IPS DF 6.9 (cell line): ENCODE measurements at regions not wholly inside any gene's neighbourhood (a gene's known extent, or its start where the extent isn't known, plus 50 kb on each side); places are given as distances from the start of the nearest gene placed in this dataset.
A peak's percentile ranks its signal among the peaks of the same experiment; 100 is the strongest.
"Not testable (repeated sequence)": the region's sequence is repeated elsewhere in the genome, so short reads cannot be mapped to it uniquely, and the experiment has no call there.

ENCODE experiments used
- DNase-seq: peaks from one replicate; pipeline ENCODE4 v3.0.0-alpha.2; 2013; ENCODE audit warnings: low read depth, low spot score
- H3K27ac ChIP-seq: one replicate; pipeline ENCODE4 v1.5.1; 2013; ENCODE audit warnings: low read length, control low read depth
- H3K27me3 ChIP-seq: 2 replicates; pipeline ENCODE4 v1.6.1; 2013; ENCODE audit warnings: mild to moderate bottlenecking, low read length; ENCODE audit not compliant: control insufficient read depth, insufficient read depth
- H3K36me3 ChIP-seq: 2 replicates; pipeline ENCODE4 v1.6.1; 2013; ENCODE audit warnings: low read length; ENCODE audit not compliant: control insufficient read depth, insufficient read depth
- H3K4me1 ChIP-seq: 2 replicates; pipeline ENCODE4 v1.6.1; 2013; ENCODE audit warnings: low read length; ENCODE audit not compliant: control insufficient read depth, insufficient read depth
- H3K4me3 ChIP-seq: 2 replicates; pipeline ENCODE4 v1.5.1; 2013; ENCODE audit warnings: mild to moderate bottlenecking, low read length
- H3K9me3 ChIP-seq: 2 replicates; pipeline ENCODE4 v1.6.1; 2013; ENCODE audit warnings: low read length, inconsistent platforms; ENCODE audit not compliant: control insufficient read depth, insufficient read depth
- WGBS: extraction: QIAGEN DNeasy Blood & Tissue Kit; methylation state at CpG from one replicate; pipeline ENCODE4 v1.1.7; 2013; ENCODE audit warnings: mixed read lengths, missing lambda C conversion rate; ENCODE audit not compliant: insufficient read length, insufficient coverage; 5-methylcytosine and 5-hydroxymethylcytosine counted together

DNA sequence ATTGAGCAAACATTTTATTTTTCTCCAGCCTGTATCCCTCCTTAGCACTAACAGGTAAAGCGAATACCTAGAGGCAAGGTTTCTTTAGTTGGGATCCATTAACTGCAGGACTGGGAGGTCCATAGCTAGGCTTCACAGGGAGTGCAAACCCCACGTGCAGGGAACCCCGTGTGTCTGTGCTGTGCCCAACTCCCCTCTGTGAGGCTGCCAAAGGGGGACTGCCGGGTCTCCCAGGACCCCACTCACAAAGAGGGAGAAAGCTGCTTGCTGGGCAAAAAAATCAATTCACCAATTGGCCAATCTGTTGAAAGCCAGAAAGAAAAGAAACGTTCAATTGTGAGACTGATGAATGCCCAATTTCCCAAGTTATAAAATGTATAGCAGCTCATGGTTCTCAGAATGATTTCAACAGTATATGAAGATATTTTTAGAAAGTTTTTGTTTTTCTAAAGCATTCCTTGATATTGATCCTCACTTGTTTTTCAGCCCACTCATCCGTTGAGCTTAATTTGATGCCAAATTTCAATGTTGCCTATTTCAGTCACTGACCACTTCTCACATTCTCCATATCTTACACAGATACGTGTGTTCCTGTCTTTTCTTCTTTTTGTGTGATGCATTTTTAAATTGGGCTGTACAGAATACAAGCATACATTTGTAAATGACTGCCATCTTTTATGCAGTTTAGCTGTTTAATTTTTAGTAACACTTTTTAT lies 202.7 kb upstream of the PRSS58 start:
- Histone ChIP-seq H3K27me3 (no peaks in the 10 kb centered on the region; the same call in 1 of the 2 replicates), H3K4me1 (no peaks in the 10 kb centered on the region), H3K4me3 (no peak overlapping the region), H3K27ac (no peak overlapping the region), H3K9me3 (no peaks in the 10 kb centered on the region), H3K36me3 (no peaks in the 10 kb centered on the region)
- no CpG with 5 or more reads among the region's 7 CpGs for WGBS
- DNase-seq = no peak

DNA sequence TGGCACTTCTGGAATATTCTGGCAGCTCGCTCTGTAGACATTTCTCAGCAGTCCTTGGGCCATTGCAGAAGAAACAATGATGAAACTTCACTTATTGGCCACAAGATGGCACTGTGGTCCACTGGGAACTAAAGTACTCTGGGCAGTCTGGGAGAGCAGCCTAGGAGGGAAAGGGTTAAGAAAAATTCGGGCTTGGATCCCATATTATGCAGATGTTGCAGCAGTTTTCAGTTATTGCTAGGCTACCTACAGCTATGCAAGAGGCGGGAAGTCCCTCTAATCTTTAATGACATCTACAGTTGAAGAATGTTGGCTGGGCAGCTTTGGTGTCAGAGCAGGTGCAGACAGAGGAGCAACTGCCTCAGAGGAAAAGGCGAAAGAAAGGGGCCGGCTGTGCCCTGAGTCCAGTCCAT lies 201.7 kb upstream of the PRSS58 start:
- Histone ChIP-seq H3K27me3 (no peaks in the 10 kb centered on the region; the same call in 1 of the 2 replicates), H3K27ac (no peak overlapping the region), H3K4me1 (no peaks in the 10 kb centered on the region), H3K36me3 (no peaks in the 10 kb centered on the region), H3K9me3 (no peaks in the 10 kb centered on the region), H3K4me3 (no peak overlapping the region)
- DNase-seq = peak; percentile 33
- WGBS = no CpG with 5 or more reads among the region's 5 CpGs

DNA sequence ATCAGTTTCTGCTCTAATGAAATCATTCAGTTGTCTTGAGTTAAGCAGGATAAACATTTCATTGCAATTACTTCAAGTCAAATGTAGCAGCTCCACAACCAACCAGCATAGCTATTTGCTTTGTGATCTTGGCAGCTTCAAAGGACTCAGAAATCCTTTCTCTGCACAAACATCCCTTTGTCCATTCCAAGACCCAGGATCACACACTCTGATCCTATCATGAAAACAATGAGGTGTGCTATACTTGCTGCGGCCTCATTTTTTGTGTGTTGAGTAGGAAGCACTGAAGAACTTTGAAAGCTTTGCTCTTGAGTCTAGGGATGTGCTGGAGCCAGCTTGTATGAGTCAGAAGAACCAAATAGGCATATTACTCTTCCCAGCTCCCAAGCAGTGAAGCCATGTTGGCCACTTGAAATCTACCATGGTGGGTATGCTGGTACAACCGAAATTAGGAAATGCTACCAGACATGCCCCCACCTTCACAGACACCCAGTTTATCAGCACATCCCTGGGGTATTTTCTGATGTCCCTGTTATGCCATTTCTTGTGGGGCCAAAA lies 199.4 kb upstream of the PRSS58 start:
- no peaks in the 10 kb centered on the region for H3K9me3 ChIP-seq
- no peaks in the 10 kb centered on the region for H3K4me1 ChIP-seq
- no peak overlapping the region for H3K4me3 ChIP-seq
- H3K36me3 ChIP-seq = no peaks in the 10 kb centered on the region
- H3K27ac ChIP-seq = no peak overlapping the region
- WGBS = no CpG with 5 or more reads among the region's 2 CpGs
- DNase-seq = no peak
- no peaks in the 10 kb centered on the region; the same call in 1 of the 2 replicates for H3K27me3 ChIP-seq

DNA sequence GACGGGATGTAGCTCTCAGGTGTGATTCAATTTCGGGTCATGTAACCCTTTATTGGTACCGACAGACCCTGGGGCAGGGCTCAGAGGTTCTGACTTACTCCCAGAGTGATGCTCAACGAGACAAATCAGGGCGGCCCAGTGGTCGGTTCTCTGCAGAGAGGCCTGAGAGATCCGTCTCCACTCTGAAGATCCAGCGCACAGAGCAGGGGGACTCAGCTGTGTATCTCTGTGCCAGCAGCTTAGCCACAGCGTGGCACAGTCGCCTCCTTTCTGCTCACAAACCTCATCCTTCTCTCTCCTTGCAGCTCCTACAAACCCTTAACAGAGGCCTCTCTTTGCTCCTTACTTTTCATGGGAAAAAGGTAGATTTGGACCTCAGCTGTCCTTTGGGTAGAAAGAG lies 197.5 kb upstream of the PRSS58 start:
- no peaks in the 10 kb centered on the region; the same call in 1 of the 2 replicates for H3K27me3 ChIP-seq
- DNase-seq = no peak
- H3K36me3 ChIP-seq = no peaks in the 10 kb centered on the region
- H3K27ac ChIP-seq = no peak overlapping the region
- no CpG with 5 or more reads among the region's 10 CpGs for WGBS
- H3K9me3 ChIP-seq = no peaks in the 10 kb centered on the region
- no peak overlapping the region for H3K4me3 ChIP-seq
- no peaks in the 10 kb centered on the region for H3K4me1 ChIP-seq

DNA sequence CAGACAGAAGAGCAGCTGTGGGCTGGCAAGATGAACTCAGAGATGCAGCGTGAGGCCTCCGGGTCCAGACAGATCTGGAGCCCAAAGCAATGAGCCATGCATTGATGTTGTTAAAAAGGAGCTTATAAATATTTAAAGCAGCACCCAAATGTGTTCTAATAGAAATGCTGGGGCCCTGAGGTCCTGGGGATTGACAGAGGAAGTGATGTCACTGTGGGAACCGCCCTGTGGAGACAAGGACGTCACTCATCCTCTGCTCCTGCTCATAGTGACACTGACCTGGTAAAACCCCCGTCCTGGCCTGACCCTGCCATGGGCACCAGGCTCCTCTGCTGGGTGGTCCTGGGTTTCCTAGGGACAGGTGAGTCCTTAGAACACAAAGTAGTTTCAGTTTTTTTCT lies 197.0 kb upstream of the PRSS58 start:
- no peaks in the 10 kb centered on the region for H3K4me1 ChIP-seq
- no peak overlapping the region for H3K4me3 ChIP-seq
- H3K27ac ChIP-seq = no peak overlapping the region
- H3K27me3 ChIP-seq = no peaks in the 10 kb centered on the region; the same call in 1 of the 2 replicates
- no peak for DNase-seq
- WGBS = no CpG with 5 or more reads among the region's 5 CpGs
- no peaks in the 10 kb centered on the region for H3K9me3 ChIP-seq
- H3K36me3 ChIP-seq = no peaks in the 10 kb centered on the region

DNA sequence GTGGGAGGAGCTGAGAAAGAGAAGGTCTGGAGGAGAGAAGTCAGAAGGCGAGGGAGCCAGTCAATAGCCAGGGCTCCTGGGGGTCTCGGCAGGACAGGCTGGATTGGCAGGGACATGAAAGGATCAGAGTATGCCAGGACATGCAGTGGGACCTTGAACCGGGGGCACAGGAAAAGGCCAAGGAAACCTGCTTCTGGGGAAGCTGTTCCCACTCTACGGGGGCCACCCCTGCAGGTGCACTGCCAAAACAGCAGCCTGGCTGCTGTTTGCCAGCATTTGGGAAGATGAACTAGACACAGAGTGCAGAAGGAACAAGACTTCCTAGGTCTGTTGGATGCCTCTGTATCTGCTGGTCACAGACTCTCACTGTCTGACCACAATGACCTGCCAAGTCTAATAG lies 194.9 kb upstream of the PRSS58 start:
- H3K4me1 ChIP-seq = no peaks in the 10 kb centered on the region
- DNase-seq = no peak
- H3K36me3 ChIP-seq = no peaks in the 10 kb centered on the region
- H3K27ac ChIP-seq = no peak overlapping the region
- WGBS = no CpG with 5 or more reads among the region's 4 CpGs
- H3K9me3 ChIP-seq = no peaks in the 10 kb centered on the region
- no peak overlapping the region for H3K4me3 ChIP-seq
- H3K27me3 ChIP-seq = no peaks in the 10 kb centered on the region; the same call in 1 of the 2 replicates

DNA sequence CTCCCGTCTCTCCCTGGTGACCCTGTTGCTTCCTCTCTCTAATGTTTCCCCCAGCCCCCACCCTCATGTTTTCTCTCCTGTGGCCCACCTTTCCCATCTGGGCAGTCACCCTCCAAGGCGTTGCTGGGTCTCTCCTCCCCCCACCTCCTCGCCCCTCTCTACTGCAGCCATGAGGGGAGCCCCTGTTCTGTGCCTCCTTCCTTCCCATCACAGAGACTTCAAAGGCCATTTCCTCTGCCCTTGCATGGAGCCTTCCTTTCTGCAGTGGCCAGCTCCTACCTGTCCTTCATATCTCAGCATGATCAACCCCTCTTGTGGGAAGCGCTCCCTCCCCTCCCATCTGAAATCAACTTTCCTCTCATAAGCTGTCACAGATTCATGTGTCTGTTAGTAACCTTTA lies 194.0 kb upstream of the PRSS58 start:
- WGBS = no CpG with 5 or more reads among the region's 4 CpGs
- H3K4me1 ChIP-seq = no peaks in the 10 kb centered on the region
- H3K4me3 ChIP-seq = no peak overlapping the region
- H3K27ac ChIP-seq = no peak overlapping the region
- no peaks in the 10 kb centered on the region for H3K27me3 ChIP-seq
- no peaks in the 10 kb centered on the region for H3K9me3 ChIP-seq
- no peaks in the 10 kb centered on the region for H3K36me3 ChIP-seq
- no peak for DNase-seq

DNA sequence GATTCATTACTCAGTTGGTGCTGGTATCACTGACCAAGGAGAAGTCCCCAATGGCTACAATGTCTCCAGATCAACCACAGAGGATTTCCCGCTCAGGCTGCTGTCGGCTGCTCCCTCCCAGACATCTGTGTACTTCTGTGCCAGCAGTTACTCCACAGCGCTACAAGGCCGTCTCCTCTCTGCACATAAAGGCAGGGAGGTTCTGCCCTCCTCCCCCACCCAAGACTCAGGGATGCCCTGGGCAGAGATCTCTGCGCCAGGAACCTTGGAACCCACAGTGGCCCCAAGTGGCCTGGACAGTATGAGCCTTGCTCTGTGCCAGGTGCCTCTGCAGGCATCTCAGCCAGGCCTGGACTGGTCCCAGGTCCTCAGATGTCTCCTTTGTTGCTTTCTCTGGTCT lies 193.4 kb upstream of the PRSS58 start:
- H3K36me3 ChIP-seq = no peaks in the 10 kb centered on the region
- no peak for DNase-seq
- H3K4me1 ChIP-seq = no peaks in the 10 kb centered on the region
- H3K27ac ChIP-seq = no peak overlapping the region
- H3K4me3 ChIP-seq = no peak overlapping the region
- no peaks in the 10 kb centered on the region for H3K27me3 ChIP-seq
- WGBS = no CpG with 5 or more reads among the region's 5 CpGs
- no peaks in the 10 kb centered on the region for H3K9me3 ChIP-seq

DNA sequence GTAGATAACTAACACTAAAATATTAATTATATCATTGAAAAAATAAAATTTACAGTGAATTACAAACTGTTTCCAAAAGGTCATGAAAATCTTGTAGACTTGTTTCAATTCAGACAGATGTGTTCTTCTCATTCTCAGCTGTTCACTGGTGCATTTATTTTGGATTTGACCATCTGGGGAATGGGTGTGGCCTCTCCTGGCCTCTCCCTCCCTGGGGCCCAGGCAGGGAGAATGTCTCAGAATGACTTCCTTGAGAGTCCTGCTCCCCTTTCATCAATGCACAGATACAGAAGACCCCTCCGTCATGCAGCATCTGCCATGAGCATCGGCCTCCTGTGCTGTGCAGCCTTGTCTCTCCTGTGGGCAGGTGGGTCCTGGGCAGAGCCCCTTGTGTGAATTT lies 192.8 kb upstream of the PRSS58 start:
- H3K9me3 ChIP-seq = no peaks in the 10 kb centered on the region
- no peaks in the 10 kb centered on the region for H3K36me3 ChIP-seq
- no peaks in the 10 kb centered on the region for H3K27me3 ChIP-seq
- no CpG with 5 or more reads among the region's 2 CpGs for WGBS
- DNase-seq = no peak
- no peaks in the 10 kb centered on the region for H3K4me1 ChIP-seq
- no peak overlapping the region for H3K27ac ChIP-seq
- no peak overlapping the region for H3K4me3 ChIP-seq

DNA sequence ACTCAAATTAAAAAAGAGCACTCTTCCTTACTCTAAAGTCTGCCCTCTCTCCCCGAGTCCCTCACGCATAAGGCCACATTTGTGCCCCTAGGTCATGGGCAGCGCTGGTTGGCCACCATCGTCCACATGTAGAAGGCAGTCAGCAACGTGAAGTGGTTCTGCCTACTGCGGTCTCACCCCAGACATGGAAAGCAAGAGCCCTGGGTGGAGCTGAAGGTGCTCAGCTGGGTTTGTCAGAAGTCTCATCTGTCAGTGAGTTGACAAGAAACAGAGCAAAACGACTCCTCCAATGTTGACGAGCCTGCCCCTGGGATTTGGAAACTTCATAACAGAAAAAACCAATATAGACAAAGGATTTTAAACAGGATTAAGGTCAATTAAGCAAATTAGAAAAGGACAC lies 192.3 kb upstream of the PRSS58 start:
- WGBS = no CpG with 5 or more reads among the region's 8 CpGs
- Histone ChIP-seq H3K36me3 (no peaks in the 10 kb centered on the region), H3K27me3 (no peaks in the 10 kb centered on the region), H3K27ac (no peak overlapping the region), H3K9me3 (no peaks in the 10 kb centered on the region), H3K4me1 (no peaks in the 10 kb centered on the region; the same call in 1 of the 2 replicates), H3K4me3 (no peak overlapping the region)
- DNase-seq = no peak

DNA sequence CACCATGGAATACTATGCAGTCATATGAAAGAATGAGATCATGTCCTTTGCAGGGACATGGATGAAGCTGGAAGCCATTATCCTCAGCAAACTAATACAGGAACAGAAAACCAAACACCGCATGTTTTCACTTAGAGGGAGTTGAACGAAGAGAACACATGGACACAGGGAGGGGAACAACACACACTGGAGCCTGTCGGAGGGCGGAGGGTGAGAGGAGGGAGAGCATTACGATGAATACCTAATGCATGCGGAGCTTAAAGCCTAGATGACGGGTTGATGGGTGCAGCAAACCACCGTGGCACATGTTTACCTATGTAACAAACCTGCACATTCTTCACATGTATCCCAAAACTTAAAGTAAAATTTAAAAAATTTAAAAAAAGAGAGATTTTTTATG lies 191.0 kb upstream of the PRSS58 start:
- WGBS = no CpG with 5 or more reads among the region's 8 CpGs
- H3K27me3 ChIP-seq, H3K4me1 ChIP-seq, DNase-seq, H3K27ac ChIP-seq, H3K4me3 ChIP-seq, H3K9me3 ChIP-seq, H3K36me3 ChIP-seq: not testable (repeated sequence)
